ENCODE measurements at regions not wholly inside any gene's neighbourhood (a gene's known extent, or its start where the extent isn't known, plus 50 kb on each side); places are given as distances from the start of the nearest gene placed in this dataset.
"Not testable (repeated sequence)": the region's sequence is repeated elsewhere in the genome, so short reads cannot be mapped to it uniquely, and the experiment has no call there.

DNA sequence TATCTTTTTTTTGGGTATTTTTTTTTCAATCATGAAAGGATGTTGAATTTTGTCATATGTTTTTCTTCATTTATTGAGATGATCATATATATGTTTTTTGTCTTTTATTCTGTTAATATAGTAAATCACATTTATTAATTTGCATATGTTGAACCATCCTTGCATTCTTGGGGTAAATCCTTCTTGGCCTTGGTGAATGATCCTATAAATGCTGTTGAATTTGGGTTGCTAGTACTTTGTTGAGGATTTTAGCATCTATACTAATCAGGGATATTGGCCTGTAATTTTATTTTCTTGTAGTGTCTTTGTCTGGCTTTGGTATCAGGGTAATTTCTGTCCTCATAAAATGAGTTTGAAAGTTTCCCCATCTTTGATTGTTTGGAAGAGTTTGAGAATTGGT, 199.9 kb downstream of the B3GLCT start:
- Histone ChIP-seq H3K4me3 (ENCODE audit: low read length) (no peak overlapping the region), H3K27ac (ENCODE audit: low read depth, low read length) (no peak overlapping the region), H3K36me3 (ENCODE audit: control insufficient read depth, low read length) (no peaks in the 10 kb centered on the region), H4K20me1 (ENCODE audit: control insufficient read depth, insufficient read depth, low read depth, low read length) (no peaks in the 10 kb centered on the region), H3F3A (ENCODE audit: control insufficient read depth, insufficient read depth) (no peaks in the 10 kb centered on the region), H3K79me2 (ENCODE audit: control insufficient read depth, low read length) (no peaks in the 10 kb centered on the region), H3K4me2 (ENCODE audit: low read length) (no peak overlapping the region), H3K27me3 (ENCODE audit: control insufficient read depth, low read length) (no peaks in the 10 kb centered on the region), H3K4me1 (ENCODE audit: control insufficient read depth, low read length) (peaks cover 11% of the 10 kb centered on the region), H3K9me3 (ENCODE audit: control insufficient read depth, insufficient read depth, low read length) (peaks cover 26% of the 10 kb centered on the region), H3K9me2 (replicated peaks; ENCODE audit: control insufficient read depth, low read length) (no peaks in the 10 kb centered on the region)
- TF ChIP-seq EZH2phosphoT487 (IDR thresholded peaks at IDR 0.05; ENCODE audit: borderline replicate concordance, low read length) (no peak), CTCF (IDR thresholded peaks at IDR 0.05; ENCODE audit: low read depth, low read length, poor library complexity, severe bottlenecking) (no peak)

- H3F3A ChIP-seq (ENCODE audit: control insufficient read depth, insufficient read depth); H3K27me3 ChIP-seq (ENCODE audit: control insufficient read depth, low read length); H4K20me1 ChIP-seq (ENCODE audit: control insufficient read depth, insufficient read depth, low read depth, low read length); H3K4me2 ChIP-seq (ENCODE audit: low read length); H3K4me3 ChIP-seq (ENCODE audit: low read length); H3K9me2 ChIP-seq (replicated peaks; ENCODE audit: control insufficient read depth, low read length); H3K27ac ChIP-seq (ENCODE audit: low read depth, low read length); H3K4me1 ChIP-seq (ENCODE audit: control insufficient read depth, low read length); H3K79me2 ChIP-seq (ENCODE audit: control insufficient read depth, low read length); H3K36me3 ChIP-seq (ENCODE audit: control insufficient read depth, low read length): not testable (repeated sequence)
- peaks cover 16% of the 10 kb centered on the region for H3K9me3 ChIP-seq (ENCODE audit: control insufficient read depth, insufficient read depth, low read length)
These were observed 203.9 kb downstream of the B3GLCT start for GRCh38 chr13:31403711-31404110.

GRCh38 chr13:31408927-31409326, 209.2 kb downstream of the B3GLCT start:
- no peak overlapping the region for H3K4me3 ChIP-seq (ENCODE audit: low read length)
- TF ChIP-seq CTCF (IDR thresholded peaks at IDR 0.05; ENCODE audit: low read depth, low read length, poor library complexity, severe bottlenecking) (no peak), EZH2phosphoT487 (IDR thresholded peaks at IDR 0.05; ENCODE audit: borderline replicate concordance, low read length) (no peak)
- H3K27me3 ChIP-seq (ENCODE audit: control insufficient read depth, low read length) = no peaks in the 10 kb centered on the region
- no peaks in the 10 kb centered on the region for H3K79me2 ChIP-seq (ENCODE audit: control insufficient read depth, low read length)
- H3K9me2 ChIP-seq (replicated peaks; ENCODE audit: control insufficient read depth, low read length) = no peaks in the 10 kb centered on the region
- H3K36me3 ChIP-seq (ENCODE audit: control insufficient read depth, low read length) = no peaks in the 10 kb centered on the region
- H3K4me2 ChIP-seq (ENCODE audit: low read length) = no peak overlapping the region
- H3F3A ChIP-seq (ENCODE audit: control insufficient read depth, insufficient read depth) = no peaks in the 10 kb centered on the region
- H3K27ac ChIP-seq (ENCODE audit: low read depth, low read length) = no peak overlapping the region
- H4K20me1 ChIP-seq (ENCODE audit: control insufficient read depth, insufficient read depth, low read depth, low read length) = no peaks in the 10 kb centered on the region
- no peaks in the 10 kb centered on the region for H3K9me3 ChIP-seq (ENCODE audit: control insufficient read depth, insufficient read depth, low read length)
- H3K4me1 ChIP-seq (ENCODE audit: control insufficient read depth, low read length) = peaks cover 17% of the 10 kb centered on the region

DNA sequence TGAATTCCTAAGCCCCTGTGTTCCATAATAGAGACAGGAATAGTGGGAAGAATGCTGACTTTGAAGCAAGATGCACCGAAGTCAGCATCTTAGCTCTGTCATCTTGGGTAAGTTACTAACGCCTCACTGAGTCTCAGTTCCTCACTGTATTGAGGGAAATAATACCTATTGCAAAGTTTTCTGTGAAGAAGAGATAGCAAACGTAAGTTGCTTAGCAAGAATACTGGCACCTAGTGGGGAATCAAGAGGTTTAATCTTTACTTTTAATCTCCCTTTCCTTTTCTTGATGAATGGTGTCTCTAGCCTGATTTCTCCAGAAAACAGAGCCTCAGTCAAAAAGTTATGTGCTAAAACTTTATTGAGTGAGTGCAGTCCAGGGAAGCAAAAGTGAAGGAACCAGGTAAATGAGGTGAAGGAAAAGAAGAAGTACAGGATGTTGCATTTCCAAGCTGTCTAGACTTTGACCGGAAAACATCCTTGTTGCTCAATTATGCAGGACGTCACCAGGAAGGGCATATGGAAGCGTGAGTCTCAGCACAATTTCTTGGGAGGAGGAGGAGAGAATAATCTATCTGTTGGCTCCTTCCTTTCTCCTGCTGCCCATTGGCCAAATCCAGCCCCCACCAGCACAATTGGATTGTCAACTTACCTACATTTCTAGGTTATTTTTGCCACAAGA, 210.0 kb downstream of the B3GLCT start:
- H3K4me1 ChIP-seq (ENCODE audit: control insufficient read depth, low read length) = peaks cover 17% of the 10 kb centered on the region
- H3K9me3 ChIP-seq (ENCODE audit: control insufficient read depth, insufficient read depth, low read length) = no peaks in the 10 kb centered on the region
- no peaks in the 10 kb centered on the region for H3K79me2 ChIP-seq (ENCODE audit: control insufficient read depth, low read length)
- no peaks in the 10 kb centered on the region for H3K9me2 ChIP-seq (replicated peaks; ENCODE audit: control insufficient read depth, low read length)
- no peaks in the 10 kb centered on the region for H3K27me3 ChIP-seq (ENCODE audit: control insufficient read depth, low read length)
- no peak for TF ChIP-seq EZH2phosphoT487 (IDR thresholded peaks at IDR 0.05; ENCODE audit: borderline replicate concordance, low read length)
- TF ChIP-seq CTCF (IDR thresholded peaks at IDR 0.05; ENCODE audit: low read depth, low read length, poor library complexity, severe bottlenecking) = peak; percentile 63
- no peaks in the 10 kb centered on the region for H3K36me3 ChIP-seq (ENCODE audit: control insufficient read depth, low read length)
- H3K4me2 ChIP-seq (ENCODE audit: low read length) = peak overlapping the region; percentile 31; the same call in 1 of the 2 replicates
- H3K4me3 ChIP-seq (ENCODE audit: low read length) = no peak overlapping the region
- H3F3A ChIP-seq (ENCODE audit: control insufficient read depth, insufficient read depth) = no peaks in the 10 kb centered on the region
- H3K27ac ChIP-seq (ENCODE audit: low read depth, low read length) = no peak overlapping the region
- no peaks in the 10 kb centered on the region for H4K20me1 ChIP-seq (ENCODE audit: control insufficient read depth, insufficient read depth, low read depth, low read length)
